MV-4-11 (cell line): ENCODE measurements at regions not wholly inside any gene's neighbourhood (a gene's known extent, or its start where the extent isn't known, plus 50 kb on each side); places are given as distances from the start of the nearest gene placed in this dataset.
"Not testable (repeated sequence)": the region's sequence is repeated elsewhere in the genome, so short reads cannot be mapped to it uniquely, and the experiment has no call there.

ENCODE experiments used
- DNase-seq: peaks from one replicate; lab custom pipeline; 2025; lab: John Stamatoyannopoulos, UW

DNA sequence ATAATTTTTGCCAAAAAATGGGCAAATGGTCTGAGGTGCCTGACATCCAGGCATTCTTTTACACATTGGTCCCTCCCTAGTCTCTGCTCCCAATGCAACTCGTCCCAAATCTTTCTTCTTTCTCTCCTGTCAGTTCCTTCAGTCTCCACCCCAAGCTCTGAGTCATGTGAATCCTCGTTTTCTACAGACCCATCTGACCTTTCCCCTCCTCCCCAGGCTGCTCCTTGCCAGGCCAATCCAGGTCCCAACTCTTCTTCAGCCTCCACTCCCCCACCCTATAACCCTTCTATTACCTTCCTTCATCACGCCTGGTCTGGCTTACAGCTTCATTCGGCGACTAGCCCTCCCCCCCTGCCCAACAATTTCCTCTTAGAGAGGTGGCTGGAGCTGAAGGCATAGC, 55.3 kb downstream of the BBS10 start:
- not testable (repeated sequence) for DNase-seq

DNA sequence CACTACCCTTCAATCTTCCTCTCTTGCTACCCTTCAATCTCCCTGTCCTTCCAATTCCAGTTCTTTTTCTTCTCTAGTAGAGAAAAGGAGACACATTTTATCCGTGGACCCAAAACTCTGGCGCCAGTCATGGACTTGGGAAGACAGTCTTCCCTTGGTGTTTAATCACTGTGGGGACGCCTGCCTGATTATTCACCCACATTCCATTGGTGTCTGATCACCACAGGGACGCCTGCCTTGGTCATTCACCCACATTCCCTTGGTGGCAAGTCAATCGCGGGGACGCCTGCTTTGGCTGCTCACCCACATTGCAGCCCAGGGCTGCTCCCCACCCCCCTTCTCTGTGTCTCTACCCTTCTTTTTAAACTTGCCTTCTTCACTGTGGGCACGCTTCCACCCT, 55.9 kb downstream of the BBS10 start:
- DNase-seq, result not testable (repeated sequence)

DNA sequence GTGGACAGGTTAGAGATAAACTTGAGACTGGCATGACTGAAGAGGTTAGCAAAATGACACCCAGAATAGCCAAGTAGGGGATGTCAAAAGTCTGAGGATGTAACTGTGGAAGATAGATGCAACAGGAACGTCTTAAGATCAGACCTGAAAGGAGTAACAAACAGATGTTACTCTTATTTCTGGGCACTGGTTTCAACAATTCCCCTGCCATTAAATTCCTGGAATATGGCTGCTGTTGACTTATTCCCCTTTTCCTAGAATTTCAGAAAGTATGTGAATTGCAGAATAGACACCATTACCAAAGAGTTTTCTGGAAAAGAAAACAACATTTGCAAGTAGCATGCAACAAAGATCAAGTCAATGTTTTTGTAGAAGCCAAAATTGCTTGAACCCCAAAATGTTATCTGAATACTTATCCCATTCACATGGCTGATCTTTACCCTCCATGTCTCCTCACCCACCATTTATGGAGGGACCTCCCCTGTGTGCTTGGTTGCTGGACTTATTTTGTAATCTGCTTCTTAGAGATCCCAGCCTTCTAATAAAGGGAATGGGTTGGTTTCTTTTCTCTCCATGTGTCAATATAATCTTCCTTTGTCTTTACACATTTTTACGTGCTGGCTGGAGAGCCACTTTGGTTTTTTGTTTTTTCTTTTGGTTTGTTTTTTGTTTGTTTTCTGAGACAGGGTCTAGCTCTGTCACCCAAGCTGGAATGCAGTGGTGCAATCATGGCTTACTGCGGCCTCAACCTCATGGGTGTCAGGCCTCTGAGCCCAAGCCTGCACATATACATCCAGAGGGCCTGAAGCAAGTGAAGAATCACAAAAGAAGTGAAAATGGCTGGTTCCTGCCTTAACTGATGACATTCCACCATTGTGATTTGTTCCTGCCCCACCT, 57.0 kb downstream of the BBS10 start:
- no peak for DNase-seq

DNA sequence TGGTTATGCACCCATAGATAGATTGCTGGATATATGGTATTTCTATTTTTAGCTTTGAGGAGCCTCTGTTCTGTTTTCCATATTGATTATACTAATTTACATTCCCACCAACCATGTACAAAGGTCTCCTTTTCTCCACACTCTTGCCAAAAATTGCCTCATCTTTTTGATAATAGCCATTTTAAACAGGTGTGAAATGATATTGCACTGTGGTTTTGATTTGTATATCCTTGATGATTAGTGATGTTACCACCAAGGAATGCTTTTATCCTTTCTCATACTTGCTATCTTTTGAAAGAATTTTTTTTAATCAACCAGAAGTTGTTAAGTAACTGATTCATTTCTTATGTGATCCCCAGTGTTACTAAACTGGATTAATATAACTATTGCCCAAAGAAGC, 60.0 kb downstream of the BBS10 start:
- no peak for DNase-seq

DNA sequence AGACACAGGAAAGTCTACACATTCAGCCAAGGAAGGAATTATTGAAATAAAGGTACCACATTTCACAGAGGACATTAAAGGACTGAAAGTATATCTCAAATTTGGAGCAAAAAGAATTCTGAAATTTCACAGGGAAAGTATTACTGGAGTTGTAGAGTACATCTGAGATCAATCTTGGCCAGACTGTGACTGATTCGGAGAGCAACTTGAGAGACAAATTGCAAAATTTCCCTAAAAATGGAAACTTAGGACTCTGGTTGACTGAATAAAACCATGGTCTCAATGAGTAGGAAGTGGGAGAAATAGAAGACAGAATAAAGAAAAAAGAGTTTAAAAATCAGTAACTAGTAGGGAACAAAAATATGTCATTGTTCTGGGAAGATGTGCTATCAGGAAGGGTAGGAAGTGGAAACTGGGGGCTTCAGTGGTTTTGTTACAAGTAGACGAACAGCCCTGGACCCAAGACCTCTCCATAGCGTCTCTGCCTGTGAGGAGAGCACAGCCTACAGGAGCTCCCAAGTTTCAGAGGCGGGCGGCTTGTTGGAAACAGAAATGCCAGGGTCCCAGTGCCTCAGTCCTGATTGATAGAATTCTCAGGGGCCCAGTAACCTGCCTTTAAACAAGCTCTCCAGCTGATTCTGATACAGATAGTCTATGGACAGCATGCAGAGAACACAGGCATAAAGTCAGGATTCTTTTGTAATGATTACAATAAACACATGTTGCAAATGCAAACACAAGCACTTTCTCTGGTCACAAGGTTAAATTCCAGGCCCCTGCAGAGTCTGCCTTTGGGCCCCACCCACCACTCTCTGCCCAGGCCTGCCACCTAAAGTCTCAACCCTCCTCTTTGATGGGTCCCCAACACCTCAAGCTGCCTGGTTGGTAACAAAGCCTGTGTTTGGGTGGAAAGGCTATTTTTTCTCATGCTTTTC, 63.1 kb downstream of the BBS10 start:
- no peak for DNase-seq

DNA sequence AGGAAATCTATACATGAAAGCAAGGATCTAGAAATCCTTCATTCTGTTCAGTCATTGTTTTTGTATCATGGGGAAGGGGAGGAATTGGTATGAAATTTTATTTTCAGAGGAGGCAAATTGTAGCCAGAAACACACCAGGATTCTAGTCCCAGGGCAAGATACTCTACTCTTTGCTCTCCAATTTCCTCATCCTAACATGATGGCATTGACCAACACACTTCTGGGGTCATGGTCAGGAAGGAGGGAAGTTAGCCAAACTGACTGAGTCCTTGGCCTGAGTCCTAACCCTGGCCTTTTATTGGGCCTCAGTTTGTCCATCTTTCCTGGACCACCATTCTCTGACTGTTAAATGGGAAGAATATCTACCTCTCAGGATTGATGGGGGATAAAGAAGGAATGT, 65.5 kb downstream of the BBS10 start:
- no peak for DNase-seq

DNA sequence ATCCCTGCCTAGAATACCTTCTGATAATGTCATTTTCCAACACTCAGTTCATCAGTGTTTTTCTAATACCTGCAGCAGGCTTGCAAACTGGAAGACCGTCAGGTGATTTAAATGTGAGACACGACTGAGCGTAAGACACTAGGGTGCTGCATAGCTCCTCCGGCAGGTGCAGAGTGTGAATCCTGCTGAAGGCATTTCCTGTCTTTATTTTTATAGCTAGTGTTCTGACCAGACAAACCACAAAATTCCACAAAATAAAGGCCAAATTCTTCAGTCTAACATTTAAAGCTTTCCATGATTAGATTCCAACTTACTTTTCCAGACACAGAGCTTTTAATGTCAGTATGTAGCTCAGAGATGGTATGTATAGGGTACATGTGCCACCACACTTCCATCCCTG, 70.7 kb downstream of the BBS10 start:
- DNase-seq, result no peak

- no peak for DNase-seq
These were observed 71.6 kb downstream of the BBS10 start for GRCh38 chr12:76276499-76277151.

DNA sequence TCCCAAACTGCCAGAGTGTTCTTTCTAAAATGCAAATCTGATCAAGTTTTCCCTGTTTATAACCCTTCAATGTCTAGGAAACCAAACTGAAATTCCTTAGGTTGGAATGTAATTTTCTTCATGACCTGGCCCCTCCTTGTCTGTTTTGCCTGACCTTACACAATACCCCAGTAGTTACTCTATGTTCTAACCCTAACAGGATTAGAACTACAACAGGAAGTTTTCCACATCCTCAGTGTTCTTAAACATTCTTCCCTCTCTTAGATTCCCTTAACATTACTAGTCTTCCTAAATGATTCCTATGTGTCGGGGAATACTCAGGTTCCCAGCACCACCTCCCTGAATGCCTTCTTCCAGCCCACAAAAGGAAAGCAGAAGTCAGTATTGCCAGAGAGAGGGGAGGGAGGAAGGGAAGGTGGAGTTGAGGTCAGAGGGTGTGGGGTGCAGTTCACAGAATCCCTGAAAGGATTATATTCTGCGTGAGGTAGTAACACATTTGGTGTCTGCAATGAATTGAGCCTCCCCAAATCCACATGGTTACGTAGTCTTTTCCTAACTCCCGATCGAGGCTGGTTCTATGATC, 72.6 kb downstream of the BBS10 start:
- DNase-seq, result peak; percentile 81

DNA sequence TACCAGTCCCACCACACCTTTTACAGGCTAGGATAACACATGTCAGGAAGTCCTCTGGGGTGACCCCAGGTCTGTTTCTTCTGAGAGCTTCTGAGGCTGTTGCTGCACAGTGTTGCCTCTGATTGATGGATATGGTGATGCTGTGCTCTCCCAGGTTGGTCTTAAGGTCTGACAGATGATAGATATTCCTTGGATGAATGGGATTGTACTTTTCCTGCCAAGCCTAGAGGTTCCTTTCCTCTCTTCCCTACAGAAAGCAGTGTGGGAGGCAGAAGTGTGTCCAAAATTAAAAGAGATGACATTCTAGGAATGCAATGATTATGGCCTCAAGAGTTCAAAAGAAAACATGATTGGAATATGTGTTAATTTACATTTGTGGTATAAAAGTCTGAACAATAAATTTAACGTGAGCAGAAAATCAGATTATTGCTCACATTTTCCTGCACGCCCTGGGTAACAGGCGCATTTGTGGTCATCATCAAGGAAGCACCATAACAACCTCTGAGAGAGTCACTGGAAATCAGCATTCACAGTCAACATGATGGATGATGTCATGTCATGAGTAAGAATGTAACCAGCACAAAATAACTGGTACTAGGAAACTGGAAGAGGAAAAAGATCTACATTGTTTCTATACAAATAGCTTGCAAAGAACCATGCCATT, 73.7 kb downstream of the BBS10 start:
- peak; percentile 56 for DNase-seq

GRCh38 chr12:76272287-76272686, 75.9 kb downstream of the BBS10 start:
- no peak for DNase-seq

GRCh38 chr12:76270657-76271358, 77.4 kb downstream of the BBS10 start:
- DNase-seq, result no peak

DNA sequence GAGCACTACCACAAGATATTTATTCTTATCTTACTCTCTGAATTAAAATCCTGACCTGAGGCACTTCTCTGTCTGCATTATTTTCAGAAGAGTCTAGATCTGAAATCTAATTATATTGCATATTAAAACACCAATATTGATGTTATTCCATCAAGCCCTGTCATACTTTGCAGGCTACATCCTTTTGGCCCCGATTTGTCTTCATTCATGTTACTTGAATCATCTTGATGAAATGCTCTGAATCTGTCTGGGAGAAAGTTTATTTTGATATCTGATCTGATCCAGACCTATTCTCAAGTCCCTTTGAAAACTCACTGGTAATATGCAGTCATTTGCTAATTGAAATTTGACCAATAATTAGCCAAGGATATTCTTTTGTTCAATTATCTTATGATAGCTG, 79.9 kb downstream of the BBS10 start:
- DNase-seq, result no peak

- no peak for DNase-seq
These were observed 81.4 kb downstream of the BBS10 start for GRCh38 chr12:76266797-76267196.

- DNase-seq, result no peak
These were observed 82.6 kb downstream of the BBS10 start for GRCh38 chr12:76265424-76266180.

DNA sequence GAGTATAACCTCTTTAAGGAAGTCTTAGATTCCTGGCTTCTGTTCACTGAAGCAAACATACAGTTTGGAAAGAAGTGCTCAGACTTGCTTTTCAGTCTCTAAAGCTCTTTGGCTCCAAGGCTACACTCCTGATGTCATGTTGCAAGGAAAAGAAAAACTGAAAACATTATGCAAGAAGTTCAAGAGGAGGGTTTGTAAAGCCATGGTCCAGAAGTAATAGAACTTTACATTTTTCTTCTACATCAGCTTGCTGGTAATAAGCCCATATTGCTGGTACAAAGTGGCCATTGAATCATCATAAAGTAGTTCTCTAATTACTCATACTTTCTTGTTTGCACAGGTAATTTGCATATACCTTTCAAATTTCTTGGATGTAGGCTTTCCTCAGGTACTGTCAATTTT, 83.6 kb downstream of the BBS10 start:
- DNase-seq, result no peak

GRCh38 chr12:76263696-76264095, 84.5 kb downstream of the BBS10 start:
- no peak for DNase-seq

- no peak for DNase-seq
These were observed 87.8 kb downstream of the BBS10 start for GRCh38 chr12:76260390-76260748.

DNA sequence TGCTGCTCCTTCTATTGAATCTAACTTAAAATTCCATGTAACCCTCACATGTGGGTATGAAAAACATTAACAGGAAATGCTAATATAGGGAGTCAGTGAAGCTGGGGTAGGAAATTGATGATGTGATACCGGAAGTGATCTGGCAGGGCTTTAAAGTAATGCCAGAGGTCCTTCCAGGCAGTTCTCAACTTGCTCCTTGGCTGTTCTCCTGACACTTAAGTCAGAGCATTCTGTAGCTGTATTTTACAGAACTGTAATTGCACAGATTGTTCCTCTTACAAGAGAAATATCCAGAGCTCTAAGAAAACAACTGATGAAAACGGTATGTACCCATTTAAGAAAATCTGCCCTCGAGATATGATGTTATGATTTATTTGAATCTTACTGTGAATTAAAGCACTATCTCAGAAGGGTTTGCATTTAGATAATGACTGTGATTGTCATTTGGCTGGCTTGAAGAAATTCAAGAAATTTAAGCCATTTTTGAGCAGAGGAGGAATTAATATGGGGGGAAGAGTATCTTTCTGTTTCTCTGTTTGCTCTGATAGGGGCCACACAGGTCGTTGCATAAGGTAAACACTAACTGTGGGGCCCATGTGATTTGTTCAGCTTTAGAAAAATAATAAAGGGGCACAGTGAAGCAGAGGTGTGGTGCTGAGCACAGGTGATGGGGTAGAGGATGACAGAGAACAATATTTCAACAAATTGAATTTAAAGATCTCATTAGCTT, 88.4 kb downstream of the BBS10 start:
- DNase-seq, result peak; percentile 36
